ENCODE measurements at regions not wholly inside any gene's neighbourhood (a gene's known extent, or its start where the extent isn't known, plus 50 kb on each side); places are given as distances from the start of the nearest gene placed in this dataset.
"Not testable (repeated sequence)": the region's sequence is repeated elsewhere in the genome, so short reads cannot be mapped to it uniquely, and the experiment has no call there.

GRCh38 chr5:96175090-96175489 is 213.4 kb upstream of the ELL2 start:
- no peak for DNase-seq (ENCODE audit: low read depth in 1 of 2, low spot score in 1 of 2)

GRCh38 chr5:96173366-96173765 is 211.7 kb upstream of the ELL2 start:
- DNase-seq (ENCODE audit: low read depth in 1 of 2, low spot score in 1 of 2): no peak

- no peak for DNase-seq (ENCODE audit: low read depth in 1 of 2, low spot score in 1 of 2)
These were observed 210.8 kb upstream of the ELL2 start for GRCh38 chr5:96172436-96172835.

DNA sequence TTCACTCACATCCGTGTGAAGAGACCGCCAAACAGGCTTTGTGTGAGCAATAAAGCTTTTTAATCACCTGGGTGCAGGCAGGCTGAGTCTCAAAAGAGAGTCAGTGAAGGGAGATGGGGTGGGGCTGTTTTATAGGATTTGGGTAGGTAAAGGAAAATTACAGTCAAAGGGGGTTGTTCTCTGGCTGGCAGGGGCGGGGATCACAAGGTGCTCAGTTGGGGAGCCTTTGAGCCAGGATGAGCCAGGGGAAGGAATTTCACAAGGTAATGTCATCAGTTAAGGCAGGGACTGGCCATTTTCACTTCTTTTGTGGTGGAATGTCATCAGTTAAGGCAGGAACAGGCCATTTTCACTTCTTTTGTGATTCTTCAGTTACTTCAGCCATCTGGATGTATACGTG is 210.3 kb upstream of the ELL2 start:
- not testable (repeated sequence) for DNase-seq (ENCODE audit: low read depth in 1 of 2, low spot score in 1 of 2)

GRCh38 chr5:96170481-96171125 is 209.0 kb upstream of the ELL2 start:
- not testable (repeated sequence) for DNase-seq (ENCODE audit: low read depth in 1 of 2, low spot score in 1 of 2)

GRCh38 chr5:96168833-96169232 is 207.2 kb upstream of the ELL2 start:
- DNase-seq (ENCODE audit: low read depth in 1 of 2, low spot score in 1 of 2): not testable (repeated sequence)

- no peak for DNase-seq (ENCODE audit: low read depth in 1 of 2, low spot score in 1 of 2)
These were observed 197.4 kb upstream of the ELL2 start for GRCh38 chr5:96159043-96159442.

DNA sequence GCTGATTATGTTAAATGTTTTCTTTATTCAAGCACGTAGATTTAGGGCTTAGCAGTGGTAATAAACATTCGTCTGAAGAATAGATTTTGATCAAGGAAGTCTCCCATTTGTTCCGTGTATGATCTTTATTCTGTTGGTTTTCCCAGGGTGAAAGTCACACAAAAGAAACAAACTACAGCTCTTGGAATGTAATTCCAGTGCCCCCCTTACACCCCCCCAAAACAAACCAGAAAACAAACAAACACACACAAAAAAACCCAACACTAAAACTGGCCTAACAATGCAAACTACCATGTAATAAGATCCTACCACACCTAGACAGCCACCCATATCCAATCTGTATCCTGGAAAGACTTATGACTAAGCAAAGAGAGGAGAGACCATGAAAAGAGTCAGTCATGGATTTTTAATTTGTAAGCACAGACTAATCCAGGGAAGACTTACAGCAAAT is 196.2 kb upstream of the ELL2 start:
- no peak for DNase-seq (ENCODE audit: low read depth in 1 of 2, low spot score in 1 of 2)

- no peak for DNase-seq (ENCODE audit: low read depth in 1 of 2, low spot score in 1 of 2)
These were observed 195.6 kb upstream of the ELL2 start for GRCh38 chr5:96157077-96157780.

DNA sequence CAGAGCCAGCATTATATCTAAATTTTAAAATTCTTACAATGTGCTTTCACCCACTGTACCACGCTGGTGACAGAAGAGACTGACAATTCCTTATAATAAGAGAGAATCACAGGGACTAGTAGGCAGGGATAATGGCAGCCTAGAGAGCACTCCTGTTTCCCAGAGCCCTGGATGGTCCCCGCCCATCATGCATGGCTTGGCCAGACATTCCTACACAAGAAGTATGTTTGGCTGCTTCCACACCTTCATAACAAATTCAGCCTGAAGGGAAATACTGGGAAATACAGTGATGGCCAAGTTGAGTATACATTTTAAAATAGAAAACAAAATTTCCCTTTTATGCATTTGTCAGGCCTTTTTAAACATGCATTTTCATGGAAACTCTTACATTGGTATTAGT is 193.5 kb upstream of the ELL2 start:
- DNase-seq (ENCODE audit: low read depth in 1 of 2, low spot score in 1 of 2): no peak

GRCh38 chr5:96151891-96152290 is 190.2 kb upstream of the ELL2 start:
- no peak for DNase-seq (ENCODE audit: low read depth in 1 of 2, low spot score in 1 of 2)

DNA sequence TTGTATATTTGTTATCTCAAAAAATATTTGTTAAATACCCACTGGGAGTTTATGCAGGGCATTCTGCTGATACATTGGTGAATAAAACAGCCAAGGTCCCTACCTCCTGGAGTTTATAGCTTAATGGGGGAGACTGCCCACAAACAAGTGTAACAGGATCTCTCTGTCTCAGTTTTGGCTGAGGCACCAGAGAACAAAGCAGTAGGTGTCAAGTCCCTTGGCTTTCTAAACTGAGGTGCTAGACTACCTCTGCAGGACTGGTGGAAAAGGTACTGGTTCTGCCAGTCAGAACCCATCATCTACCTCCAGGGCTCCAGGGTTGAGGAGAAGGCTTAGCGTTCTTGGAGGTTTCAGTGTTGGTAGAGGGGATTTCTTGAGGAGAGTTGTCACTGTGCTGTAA is 188.4 kb upstream of the ELL2 start:
- DNase-seq (ENCODE audit: low read depth in 1 of 2, low spot score in 1 of 2): no peak

- no peak for DNase-seq (ENCODE audit: low read depth in 1 of 2, low spot score in 1 of 2)
These were observed 187.9 kb upstream of the ELL2 start for GRCh38 chr5:96149546-96149945.

DNA sequence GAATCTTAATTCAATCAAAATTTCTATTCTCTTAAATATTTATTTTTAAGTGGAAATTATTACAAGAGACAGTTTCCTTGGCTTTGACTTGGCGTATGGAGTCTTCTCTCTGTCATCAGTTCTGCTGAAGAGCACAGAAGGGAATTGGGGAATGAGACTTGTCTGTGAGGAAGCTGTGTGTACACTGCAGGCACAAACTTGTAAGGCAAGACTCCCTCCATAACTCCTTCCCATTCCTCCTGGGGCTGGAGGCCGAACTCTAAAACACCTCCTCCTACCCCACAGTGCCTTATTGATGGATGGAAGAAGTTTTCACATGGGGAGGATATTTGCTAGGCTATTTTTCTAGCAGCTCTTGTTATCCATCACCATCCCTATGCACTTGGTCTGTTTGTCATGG is 187.4 kb upstream of the ELL2 start:
- no peak for DNase-seq (ENCODE audit: low read depth in 1 of 2, low spot score in 1 of 2)

- no peak for DNase-seq (ENCODE audit: low read depth in 1 of 2, low spot score in 1 of 2)
These were observed 186.7 kb upstream of the ELL2 start for GRCh38 chr5:96148376-96148775.

DNA sequence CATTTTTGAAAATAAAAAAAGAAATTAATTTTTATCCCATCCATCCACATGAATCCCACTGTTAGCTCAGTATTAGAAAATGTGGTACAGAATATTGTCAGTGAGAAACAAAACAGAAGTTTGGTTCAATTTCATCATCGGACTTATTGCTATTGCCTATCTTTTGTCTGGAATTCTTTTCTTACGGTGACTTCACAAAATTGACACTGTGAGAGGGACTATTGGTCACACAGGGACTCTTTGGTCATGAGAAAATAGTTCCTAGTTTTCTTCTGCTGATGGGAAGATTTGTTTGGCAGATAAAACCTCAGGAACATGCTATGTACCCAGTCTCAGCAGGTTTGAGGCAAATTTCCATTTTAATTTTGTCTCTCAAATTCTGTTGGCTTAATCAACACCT is 186.2 kb upstream of the ELL2 start:
- DNase-seq (ENCODE audit: low read depth in 1 of 2, low spot score in 1 of 2): no peak

DNA sequence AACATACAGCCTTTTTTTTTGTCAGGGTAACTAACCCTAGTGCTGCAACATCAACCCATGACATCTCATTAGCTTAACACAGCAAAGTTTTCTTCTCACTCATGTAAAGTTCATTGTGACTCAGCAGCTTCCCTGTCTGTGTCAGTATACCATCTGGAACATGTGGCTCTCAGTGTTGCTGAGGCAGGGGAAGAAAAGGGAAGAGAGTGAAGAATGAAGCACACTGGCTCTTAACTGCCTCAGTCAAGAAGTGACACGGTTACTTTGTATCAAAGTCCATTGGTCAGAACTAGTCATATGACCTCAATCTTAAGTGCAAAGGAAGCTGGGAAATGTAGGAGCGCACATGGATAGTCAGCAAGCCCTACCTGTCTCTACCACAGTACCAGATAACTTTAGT is 185.0 kb upstream of the ELL2 start:
- DNase-seq (ENCODE audit: low read depth in 1 of 2, low spot score in 1 of 2): no peak

- DNase-seq (ENCODE audit: low read depth in 1 of 2, low spot score in 1 of 2): no peak
These were observed 182.6 kb upstream of the ELL2 start for GRCh38 chr5:96144289-96144688.

DNA sequence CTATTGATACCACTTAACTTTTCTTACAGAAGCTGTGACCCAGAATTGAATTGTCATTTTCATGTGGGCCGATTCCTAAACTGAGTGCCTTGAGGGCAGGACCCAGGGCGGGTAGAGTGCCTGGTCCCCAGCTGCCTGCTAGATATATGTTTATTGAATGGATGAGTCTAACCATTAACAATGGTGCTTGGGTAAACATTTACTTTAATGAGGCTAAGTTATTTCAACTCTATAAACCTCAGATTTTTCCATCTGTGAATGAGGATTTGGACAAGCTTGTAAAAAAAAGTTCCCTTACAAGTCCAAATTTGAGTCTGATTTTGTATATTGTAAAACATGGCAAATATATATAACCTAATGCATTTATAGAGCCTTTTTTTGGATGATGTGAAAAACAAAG is 181.8 kb upstream of the ELL2 start:
- DNase-seq (ENCODE audit: low read depth in 1 of 2, low spot score in 1 of 2): no peak

DNA sequence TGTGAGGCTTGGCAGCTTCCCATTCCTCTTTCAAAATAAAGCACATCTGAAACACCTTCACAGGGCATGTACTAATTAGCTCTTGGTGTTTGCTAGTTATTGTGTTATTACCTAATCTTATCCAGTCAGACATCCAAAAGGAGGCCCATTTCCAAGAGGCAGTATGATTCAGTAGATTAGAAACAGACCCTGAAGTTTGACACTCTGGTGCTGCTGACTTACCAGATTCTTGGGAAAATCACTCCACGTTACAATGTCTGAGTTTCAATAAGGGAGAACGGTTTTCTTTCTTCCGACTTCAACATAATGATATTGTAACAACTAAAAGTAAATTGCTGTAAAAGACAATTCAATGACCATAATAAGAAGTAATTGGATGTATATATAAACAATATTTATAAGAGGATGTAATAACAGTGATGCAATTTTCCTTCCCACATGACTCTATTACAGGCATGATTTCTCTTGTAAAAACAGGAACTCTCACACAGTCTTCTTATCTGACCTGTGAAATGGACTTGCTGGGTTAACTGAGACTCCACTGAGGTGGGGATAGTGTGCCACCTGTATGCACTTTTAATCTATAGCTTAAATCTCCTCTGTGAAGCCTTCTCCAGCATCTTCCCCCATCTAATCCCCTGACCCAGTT is 181.3 kb upstream of the ELL2 start:
- DNase-seq (ENCODE audit: low read depth in 1 of 2, low spot score in 1 of 2): no peak

DNA sequence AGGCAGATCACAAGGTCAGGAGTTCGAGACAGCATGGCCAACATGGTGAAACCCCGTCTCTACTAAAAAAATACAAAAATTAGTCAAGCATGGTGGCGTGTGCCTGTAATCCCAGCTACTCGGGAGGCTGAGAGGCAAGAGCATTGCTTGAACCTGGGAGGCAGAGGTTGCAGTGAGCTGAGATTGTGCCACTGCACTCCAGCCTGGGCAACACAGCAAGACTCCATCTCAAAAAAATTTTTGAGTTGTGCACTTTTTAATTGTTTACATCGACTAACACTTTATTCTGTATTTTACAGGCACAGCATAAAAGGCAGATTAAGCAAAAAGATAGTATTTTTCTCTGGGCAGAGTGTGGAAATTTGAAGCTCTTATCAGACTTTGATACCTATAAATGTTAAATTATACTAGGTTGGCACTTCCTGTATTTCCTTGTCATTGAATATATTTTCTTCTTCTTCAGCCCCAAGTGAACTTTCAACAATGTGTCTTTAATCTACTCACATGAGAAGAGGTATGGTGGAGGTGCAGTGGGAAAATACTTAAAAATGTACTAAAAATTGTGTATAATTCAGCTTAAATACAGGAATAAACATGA is 180.6 kb upstream of the ELL2 start:
- DNase-seq (ENCODE audit: low read depth in 1 of 2, low spot score in 1 of 2): no peak

- DNase-seq (ENCODE audit: low read depth in 1 of 2, low spot score in 1 of 2): no peak
These were observed 180.1 kb upstream of the ELL2 start for GRCh38 chr5:96141749-96142148.
